ENCODE measurements at regions not wholly inside any gene's neighbourhood (a gene's known extent, or its start where the extent isn't known, plus 50 kb on each side); places are given as distances from the start of the nearest gene placed in this dataset.

GRCh38 chrX:45667666-45668065 is 467.0 kb upstream of the DIPK2B start:
- H4K5ac ChIP-seq (ENCODE audit: insufficient read length, low read depth, low read length): no peak overlapping the region
- H3K27me3 Mint-ChIP-seq (ENCODE audit: low read depth): no peaks in the 10 kb centered on the region
- H3K27ac ChIP-seq (ENCODE audit: insufficient read length, low read depth, low read length): no peak overlapping the region
- no CpG with 5 or more reads among the region's 1 CpG for WGBS (ENCODE audit: extremely low coverage, insufficient read length, low lambda C conversion rate)
- H3K9me3 Mint-ChIP-seq: peaks cover 48 to 61% of the 10 kb centered on the region in 2 experiments
- no peak overlapping the region for H3K9ac ChIP-seq (ENCODE audit: extremely low read depth, insufficient read length, low read length)
- H3K27me3 ChIP-seq (ENCODE audit: insufficient read depth, low read length): no peaks in the 10 kb centered on the region; the same call in 1 of the 2 replicates
- no peaks in the 10 kb centered on the region for H3K4me1 ChIP-seq (ENCODE audit: insufficient read depth, low read length)
- peaks cover 0 to 3% of the 10 kb centered on the region in 2 experiments; a peak in 2 of 4 replicates for H3K4me1 Mint-ChIP-seq
- H3K56ac ChIP-seq (ENCODE audit: insufficient read length, low read depth, low read length): no peak overlapping the region
- no peak overlapping the region for H2BK5ac ChIP-seq (ENCODE audit: insufficient read length, low read length)
- peaks cover 2% of the 10 kb centered on the region; the same call in 1 of the 2 replicates for H3K79me2 ChIP-seq (ENCODE audit: insufficient read depth, low read length)
- H3K14ac ChIP-seq (ENCODE audit: insufficient read depth, low read length): no peak overlapping the region
- H4K91ac ChIP-seq (ENCODE audit: insufficient read length, low read depth, low read length): no peak overlapping the region
- peaks cover 0 to 4% (median 1%) of the 10 kb centered on the region in 3 experiments; a peak in 3 of 7 replicates for H3K36me3 Mint-ChIP-seq (ENCODE audit: insufficient read depth in 1 of 3, low read depth in 3 of 3)
- no peaks in the 10 kb centered on the region for H4K20me1 ChIP-seq (ENCODE audit: control insufficient read depth, insufficient read depth, insufficient read length)
- no peak for TF ChIP-seq CTCF (conservative IDR thresholded peaks at IDR 0.05)
- no peak overlapping the region for H2BK15ac ChIP-seq (ENCODE audit: low read depth, low read length)
- H3K23ac ChIP-seq (ENCODE audit: insufficient read length, low read depth, low read length): no peak overlapping the region
- H2AK5ac ChIP-seq (ENCODE audit: insufficient read length, low read length): no peak overlapping the region
- H2BK20ac ChIP-seq (ENCODE audit: low read depth, low read length, poor library complexity, severe bottlenecking): no peak overlapping the region
- no peak overlapping the region for H3K4me2 ChIP-seq (ENCODE audit: insufficient read depth, insufficient read length, low read length)
- H3K79me1 ChIP-seq (ENCODE audit: insufficient read depth, low read depth, low read length, poor library complexity, severe bottlenecking): no peaks in the 10 kb centered on the region
- no peak overlapping the region for H2BK120ac ChIP-seq (ENCODE audit: low read depth, low read length, poor library complexity, severe bottlenecking)
- no peak overlapping the region for H4K8ac ChIP-seq (replicated peaks; ENCODE audit: insufficient read length, low read depth, low read length)
- no peak overlapping the region for H2BK12ac ChIP-seq (ENCODE audit: insufficient read length, low read depth, low read length)
- no peaks in the 10 kb centered on the region for H3K9me3 ChIP-seq (ENCODE audit: control insufficient read depth, low read depth, low read length)
- H3K23me2 ChIP-seq (ENCODE audit: insufficient read length, low read depth, low read length, poor library complexity, severe bottlenecking): no peaks in the 10 kb centered on the region
- no peak overlapping the region for H3K4me3 Mint-ChIP-seq
- no peak for DNase-seq
- H3K4ac ChIP-seq (ENCODE audit: low read depth, low read length): no peak overlapping the region
- H2AFZ ChIP-seq (ENCODE audit: low read length): no peak overlapping the region
- no peak overlapping the region for H3K18ac ChIP-seq (ENCODE audit: insufficient read length, low read depth, low read length)
- H3T11ph ChIP-seq (ENCODE audit: low read length): no peak overlapping the region
- no peak overlapping the region for H3K27ac Mint-ChIP-seq
